Trophoblast cell (in vitro differentiated cells and primary cell): ENCODE measurements at regions not wholly inside any gene's neighbourhood (a gene's known extent, or its start where the extent isn't known, plus 50 kb on each side); places are given as distances from the start of the nearest gene placed in this dataset.

Source experiments
- DNase-seq, 2 donors: peaks; one replicate each; pipeline ENCODE4 v3.0.0-alpha.2; 2016
- H2AFZ ChIP-seq: 2 replicates; pipeline ENCODE4 v1.6.1; 2013; ENCODE audit warnings: low read length, moderate library complexity, mild to moderate bottlenecking; ENCODE audit not compliant: insufficient read depth, poor library complexity
- H2AK5ac ChIP-seq: 2 replicates; pipeline ENCODE4 v1.6.1; 2013; ENCODE audit warnings: mild to moderate bottlenecking, low read length
- H2BK120ac ChIP-seq: 2 replicates; pipeline ENCODE4 v1.6.1; 2013; ENCODE audit warnings: low read length, mild to moderate bottlenecking, moderate library complexity; ENCODE audit not compliant: insufficient read depth, poor library complexity
- H2BK12ac ChIP-seq: 2 replicates; pipeline ENCODE4 v1.6.1; 2013; ENCODE audit warnings: mild to moderate bottlenecking, low read length, moderate library complexity
- H2BK5ac ChIP-seq: 2 replicates; pipeline ENCODE4 v1.6.1; 2013; ENCODE audit warnings: low read length, low read depth, moderate library complexity, mild to moderate bottlenecking; ENCODE audit not compliant: poor library complexity
- H3K14ac ChIP-seq: 2 replicates; pipeline ENCODE4 v1.6.1; 2013; ENCODE audit warnings: mild to moderate bottlenecking, low read length
- H3K18ac ChIP-seq: 2 replicates; pipeline ENCODE4 v1.6.1; 2013; ENCODE audit warnings: mild to moderate bottlenecking, low read length
- H3K23ac ChIP-seq: 2 replicates; pipeline ENCODE4 v1.6.1; 2013; ENCODE audit warnings: low read length
- H3K27ac ChIP-seq: 2 replicates; pipeline ENCODE4 v1.5.1; 2013; ENCODE audit warnings: low read depth, mild to moderate bottlenecking, inconsistent platforms, low read length, moderate library complexity
- H3K27me3 ChIP-seq: 2 replicates; pipeline ENCODE4 v1.6.1; 2013; ENCODE audit warnings: inconsistent platforms, mild to moderate bottlenecking, low read length, moderate library complexity; ENCODE audit not compliant: insufficient read depth
- H3K36me3 ChIP-seq, 2 experiments: 1 replicate in 1 of 2; 2 replicates in 1 of 2; pipeline ENCODE4 v1.6.1; 2013; ENCODE audit warnings: low read length in 2 of 2, mild to moderate bottlenecking in 2 of 2, moderate library complexity in 1 of 2; ENCODE audit not compliant: insufficient read depth in 2 of 2, control insufficient read depth in 1 of 2
- H3K4ac ChIP-seq: 2 replicates; pipeline ENCODE4 v1.6.1; 2013; ENCODE audit warnings: low read depth, mild to moderate bottlenecking, low read length, moderate library complexity
- H3K4me1 ChIP-seq, 2 experiments: 1 replicate in 1 of 2; 2 replicates in 1 of 2; pipeline ENCODE4 v1.6.1; 2013; ENCODE audit warnings: low read length in 2 of 2, mild to moderate bottlenecking in 2 of 2, moderate library complexity in 1 of 2; ENCODE audit not compliant: insufficient read depth in 2 of 2, control insufficient read depth in 1 of 2
- H3K4me2 ChIP-seq: 2 replicates; pipeline ENCODE4 v1.6.1; 2013; ENCODE audit warnings: inconsistent platforms, mild to moderate bottlenecking, low read length, moderate library complexity
- H3K4me3 ChIP-seq: 2 replicates; pipeline ENCODE4 v1.5.1; 2013; ENCODE audit warnings: mild to moderate bottlenecking, low read depth, low read length, inconsistent platforms
- H3K79me1 ChIP-seq: one replicate; pipeline ENCODE4 v1.6.1; 2013; ENCODE audit warnings: low read length
- H3K79me2 ChIP-seq: 2 replicates; pipeline ENCODE4 v1.6.1; 2013; ENCODE audit warnings: low read length, mild to moderate bottlenecking; ENCODE audit not compliant: control insufficient read depth, insufficient read depth, poor library complexity
- H3K9ac ChIP-seq: 2 replicates; pipeline ENCODE4 v1.6.1; 2013; ENCODE audit warnings: mild to moderate bottlenecking, low read length
- H3K9me3 ChIP-seq: 2 replicates; pipeline ENCODE4 v1.6.1; 2013; ENCODE audit warnings: low read depth, mild to moderate bottlenecking, control low read depth, inconsistent platforms, low read length; ENCODE audit not compliant: insufficient read depth
- H4K12ac ChIP-seq: 2 replicates; pipeline ENCODE4 v1.6.1; 2013; ENCODE audit warnings: low read depth, mild to moderate bottlenecking, low read length, moderate library complexity
- H4K8ac ChIP-seq: 2 replicates; pipeline ENCODE4 v1.6.1; 2013; ENCODE audit warnings: low read depth, mild to moderate bottlenecking, low read length, moderate library complexity
- H4K91ac ChIP-seq: one replicate; pipeline ENCODE4 v1.6.1; 2013; ENCODE audit warnings: low read depth, mild to moderate bottlenecking, low read length, moderate library complexity
- WGBS: extraction: QIAGEN DNeasy Blood & Tissue Kit; methylation state at CpG from one replicate; pipeline ENCODE4 v1.1.7; 2013; ENCODE audit warnings: missing lambda C conversion rate; ENCODE audit not compliant: insufficient read length, insufficient coverage; ENCODE audit errors: extremely low coverage; 5-methylcytosine and 5-hydroxymethylcytosine counted together

DNA sequence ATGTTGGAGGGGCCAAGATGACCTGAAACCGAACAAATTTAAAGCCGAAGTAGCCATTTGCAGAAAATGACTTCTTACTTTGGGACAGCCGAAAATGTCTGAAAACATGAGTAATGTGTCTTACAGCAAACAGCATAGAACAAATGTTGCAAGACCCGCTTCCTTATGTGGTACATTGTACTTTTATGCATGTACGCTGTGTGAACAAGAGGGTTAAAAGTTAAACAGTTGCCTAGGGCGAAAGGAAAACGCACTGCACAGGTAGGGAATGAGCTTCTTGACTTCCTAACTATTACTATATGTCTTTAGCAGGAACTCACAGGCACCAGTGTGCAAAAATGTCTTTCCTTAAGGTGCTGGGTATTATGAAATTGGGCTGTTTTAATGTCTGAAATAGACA, 303.5 kb upstream of the MGMT start:
- H4K8ac ChIP-seq, result no peak overlapping the region
- H4K12ac ChIP-seq, result no peak overlapping the region
- no peak overlapping the region for H3K4me3 ChIP-seq
- no peak for DNase-seq
- no peak overlapping the region for H3K27ac ChIP-seq
- H2BK12ac ChIP-seq, result no peak overlapping the region
- H3K9ac ChIP-seq, result no peak overlapping the region
- no peak overlapping the region for H3K18ac ChIP-seq
- peaks cover 0 to 4% of the 10 kb centered on the region in 2 experiments for H3K4me1 ChIP-seq
- peaks cover 2% of the 10 kb centered on the region for H3K9me3 ChIP-seq
- no peaks in the 10 kb centered on the region for H3K27me3 ChIP-seq
- no peaks in the 10 kb centered on the region for H3K79me2 ChIP-seq
- no peak overlapping the region for H3K14ac ChIP-seq
- no peak overlapping the region for H2BK120ac ChIP-seq
- no peak overlapping the region for H4K91ac ChIP-seq
- no peak overlapping the region for H3K4ac ChIP-seq
- H2BK5ac ChIP-seq, result no peak overlapping the region
- WGBS, result no CpG with 5 or more reads among the region's 7 CpGs
- no peaks in the 10 kb centered on the region for H3K79me1 ChIP-seq
- no peak overlapping the region for H2AK5ac ChIP-seq
- H3K36me3 ChIP-seq, result no peaks in the 10 kb centered on the region
- no peak overlapping the region for H3K23ac ChIP-seq
- no peak overlapping the region for H2AFZ ChIP-seq
- no peak overlapping the region for H3K4me2 ChIP-seq

DNA sequence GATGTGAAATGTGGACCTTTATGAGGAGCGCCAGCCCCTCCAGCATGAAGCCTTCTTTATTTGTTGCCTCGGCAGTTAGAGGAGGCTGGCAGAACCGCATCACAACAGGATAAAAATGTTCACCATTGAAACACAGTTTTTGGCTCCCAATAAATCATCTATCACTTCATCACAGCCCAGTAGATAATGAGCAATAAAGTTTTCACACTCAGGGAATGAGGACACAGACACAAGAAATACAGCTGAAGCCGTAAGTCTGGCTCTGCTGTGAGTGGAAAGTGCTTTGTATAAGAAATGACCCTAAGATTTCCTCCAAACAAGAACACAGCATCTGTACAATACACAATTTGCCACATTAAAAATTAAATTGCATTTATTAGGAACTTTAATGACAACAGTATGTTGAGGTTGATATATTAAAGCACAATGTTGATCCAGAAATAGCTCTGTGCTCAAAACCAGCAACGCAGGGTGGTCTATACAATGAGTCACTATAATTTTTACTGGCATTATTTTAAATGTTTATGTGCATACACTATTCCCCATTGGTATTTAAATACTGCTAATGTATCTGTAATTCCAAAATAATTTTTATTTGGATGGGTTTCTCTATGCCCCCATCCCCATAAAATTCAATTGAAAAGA, 301.8 kb upstream of the MGMT start:
- Histone ChIP-seq H2BK120ac (no peak overlapping the region), H3K79me1 (no peaks in the 10 kb centered on the region), H2BK5ac (no peak overlapping the region), H3K4ac (no peak overlapping the region), H3K14ac (no peak overlapping the region), H3K27me3 (no peaks in the 10 kb centered on the region), H2AK5ac (no peak overlapping the region), H3K23ac (no peak overlapping the region), H3K4me3 (no peak overlapping the region), H3K36me3 (no peaks in the 10 kb centered on the region), H3K4me2 (no peak overlapping the region), H4K8ac (no peak overlapping the region), H3K79me2 (no peaks in the 10 kb centered on the region), H4K12ac (no peak overlapping the region), H2AFZ (no peak overlapping the region), H3K18ac (no peak overlapping the region), H3K9ac (no peak overlapping the region), H2BK12ac (no peak overlapping the region), H3K9me3 (peaks cover 2% of the 10 kb centered on the region), H3K27ac (no peak overlapping the region), H4K91ac (no peak overlapping the region), H3K4me1 (peaks cover 0 to 4% of the 10 kb centered on the region in 2 experiments)
- DNase-seq, result no peak
- no CpG with 5 or more reads among the region's 5 CpGs for WGBS

DNA sequence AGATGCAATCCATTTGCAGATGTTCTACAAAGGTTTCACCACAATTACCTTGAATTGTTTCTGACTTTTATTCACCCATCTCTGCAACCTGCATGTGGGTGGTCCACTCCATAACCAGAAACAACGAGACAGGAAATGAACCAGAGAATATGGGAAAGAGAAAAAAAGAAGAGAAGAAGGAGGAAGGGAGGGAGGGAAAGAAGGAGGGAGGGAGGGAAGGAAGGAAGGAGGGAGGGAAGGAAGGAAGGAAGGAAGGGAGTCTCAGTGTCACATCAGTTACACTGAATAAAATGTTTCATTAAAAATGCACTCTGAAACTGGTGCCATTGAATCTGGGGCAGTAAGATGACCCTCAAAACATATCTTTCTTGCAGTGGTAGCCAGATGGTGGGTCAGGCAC, 301.3 kb upstream of the MGMT start:
- no peak overlapping the region for H2BK5ac ChIP-seq
- H3K4ac ChIP-seq, result no peak overlapping the region
- no peak overlapping the region for H3K4me3 ChIP-seq
- H3K18ac ChIP-seq, result no peak overlapping the region
- H4K12ac ChIP-seq, result no peak overlapping the region
- no peaks in the 10 kb centered on the region for H3K79me2 ChIP-seq
- H3K27ac ChIP-seq, result no peak overlapping the region
- H3K23ac ChIP-seq, result no peak overlapping the region
- H3K27me3 ChIP-seq, result no peaks in the 10 kb centered on the region
- H3K36me3 ChIP-seq, result no peaks in the 10 kb centered on the region
- no CpG with 5 or more reads among the region's 1 CpG for WGBS
- no peaks in the 10 kb centered on the region for H3K79me1 ChIP-seq
- no peak overlapping the region for H2AFZ ChIP-seq
- no peak overlapping the region for H2BK120ac ChIP-seq
- peaks cover 0 to 2% of the 10 kb centered on the region in 2 experiments for H3K4me1 ChIP-seq
- no peak for DNase-seq
- no peak overlapping the region for H4K91ac ChIP-seq
- no peak overlapping the region for H3K14ac ChIP-seq
- peaks cover 2% of the 10 kb centered on the region for H3K9me3 ChIP-seq
- no peak overlapping the region for H3K4me2 ChIP-seq
- H2BK12ac ChIP-seq, result no peak overlapping the region
- no peak overlapping the region for H4K8ac ChIP-seq
- H3K9ac ChIP-seq, result no peak overlapping the region
- H2AK5ac ChIP-seq, result no peak overlapping the region

DNA sequence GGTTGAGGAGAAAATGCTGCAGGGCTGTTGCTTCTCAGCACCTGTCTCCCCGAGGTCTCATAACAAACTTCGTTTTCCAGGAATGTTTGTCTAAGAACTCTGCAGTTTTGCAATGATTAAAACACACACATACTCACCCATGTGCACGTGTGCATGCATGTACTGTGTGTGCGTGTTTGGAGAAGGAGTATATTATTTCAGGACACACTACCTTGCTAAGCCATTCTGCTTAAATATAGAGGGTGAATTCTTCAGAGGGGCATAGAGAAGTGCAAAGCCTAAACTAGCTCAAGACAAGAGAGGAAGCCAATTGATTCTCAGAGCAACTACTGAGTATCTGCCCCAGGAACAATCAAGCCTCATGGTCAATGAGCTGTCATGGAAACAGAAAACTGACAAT, 298.4 kb upstream of the MGMT start:
- Histone ChIP-seq H3K27me3 (no peaks in the 10 kb centered on the region), H2BK12ac (no peak overlapping the region), H3K27ac (no peak overlapping the region), H3K14ac (no peak overlapping the region), H4K91ac (no peak overlapping the region), H3K79me2 (no peaks in the 10 kb centered on the region), H2AFZ (no peak overlapping the region), H3K18ac (no peak overlapping the region), H2AK5ac (no peak overlapping the region), H2BK5ac (no peak overlapping the region), H3K4me1 (no peaks in the 10 kb centered on the region), H2BK120ac (no peak overlapping the region), H4K8ac (no peak overlapping the region), H3K79me1 (no peaks in the 10 kb centered on the region), H3K9me3 (peaks cover 2% of the 10 kb centered on the region), H3K4me3 (no peak overlapping the region), H3K4ac (no peak overlapping the region), H3K9ac (no peak overlapping the region), H3K23ac (no peak overlapping the region), H4K12ac (no peak overlapping the region), H3K36me3 (no peaks in the 10 kb centered on the region), H3K4me2 (no peak overlapping the region)
- DNase-seq, result no peak
- no CpG with 5 or more reads among the region's 4 CpGs for WGBS
